Lower leg skin (tissue), 4 donors: ENCODE measurements at regions not wholly inside any gene's neighbourhood (a gene's known extent, or its start where the extent isn't known, plus 50 kb on each side); places are given as distances from the start of the nearest gene placed in this dataset.

Experiments used
- DNase-seq, 2 donors: peaks; one replicate each; pipeline ENCODE4 v3.0.0-alpha.2; 2019; ENCODE audit warnings: low spot score in 2 of 2
- H3K4me3 ChIP-seq: fragments of 200-600 bp; sonication (generic); 2 replicates; pipeline ENCODE4 v1.5.1; 2017; ENCODE audit warnings: mild to moderate bottlenecking, low read depth; ENCODE audit not compliant: poor library complexity, severe bottlenecking
- CTCF ChIP-seq, 3 donors: fragments of 450-650 bp; IDR thresholded peaks; one replicate each; pipeline ENCODE4 v1.5.1; 2016; ENCODE audit warnings: antibody characterized with exemption in 3 of 3, mild to moderate bottlenecking in 3 of 3, moderate library complexity in 2 of 3
- POLR2A ChIP-seq, 2 donors: fragments of 450-650 bp; IDR thresholded peaks; one replicate each; pipeline ENCODE4 v1.6.1; 2016 to 2017; ENCODE audit warnings: antibody characterized with exemption in 2 of 2, mild to moderate bottlenecking in 1 of 2, moderate library complexity in 1 of 2
- WGBS, 2 donors: methylation state at CpG; one replicate each; pipeline ENCODE4 v1.1.5; 2018; 5-methylcytosine and 5-hydroxymethylcytosine counted together
- intact Hi-C: fragments of 100-400 bp; cut with DNase I; formaldehyde crosslinking; loops from one replicate; pipeline ENCODE4 v1.15.0; 2023; ENCODE audit warnings: low total_unique reads

GRCh38 chr15:81516461-81516860 is 142.4 kb upstream of the TMC3 start:
- TF ChIP-seq POLR2A (IDR thresholded peaks at IDR 0.05) (no peak), CTCF (IDR thresholded peaks at IDR 0.05) (no peak)
- intact Hi-C loops = no loop called here
- H3K4me3 ChIP-seq = no peak overlapping the region
- 52% methylated on average over 3 of the region's 3 CpGs for WGBS, 2 donors
- DNase-seq = peak in 1 of 2 donors; percentile 19

- TF ChIP-seq POLR2A (IDR thresholded peaks at IDR 0.05) (no peak), CTCF (IDR thresholded peaks at IDR 0.05) (no peak)
- no peak overlapping the region for H3K4me3 ChIP-seq
- no peak for DNase-seq
- intact Hi-C loops = no loop called here
These were observed 142.0 kb upstream of the TMC3 start for GRCh38 chr15:81516012-81516411.

GRCh38 chr15:81514725-81515124 is 140.7 kb upstream of the TMC3 start:
- intact Hi-C loops = no loop called here
- DNase-seq = no peak
- TF ChIP-seq CTCF (IDR thresholded peaks at IDR 0.05) = no peak
- no peak for TF ChIP-seq POLR2A (IDR thresholded peaks at IDR 0.05)
- WGBS, 2 donors = 78 to 92% methylated on average over 1 of the region's 1 CpG
- no peak overlapping the region for H3K4me3 ChIP-seq

GRCh38 chr15:81511138-81511537 is 137.1 kb upstream of the TMC3 start:
- intact Hi-C loops = no loop called here
- 25 to 26% methylated on average over 3 of the region's 3 CpGs for WGBS, 2 donors
- no peak overlapping the region for H3K4me3 ChIP-seq
- TF ChIP-seq CTCF (IDR thresholded peaks at IDR 0.05) (no peak), POLR2A (IDR thresholded peaks at IDR 0.05) (no peak)
- no peak for DNase-seq

- H3K4me3 ChIP-seq = no peak overlapping the region
- intact Hi-C loops = no loop called here
- DNase-seq = no peak
- 79 to 89% methylated on average over 3 of the region's 3 CpGs for WGBS, 2 donors
- no peak for TF ChIP-seq CTCF (IDR thresholded peaks at IDR 0.05)
- TF ChIP-seq POLR2A (IDR thresholded peaks at IDR 0.05) = no peak
These were observed 133.8 kb upstream of the TMC3 start for GRCh38 chr15:81507831-81508230.

GRCh38 chr15:81506936-81507335 is 132.9 kb upstream of the TMC3 start:
- intact Hi-C loops = no loop called here
- DNase-seq = no peak
- 89% methylated on average over 1 of the region's 1 CpG for WGBS, 2 donors
- no peak overlapping the region for H3K4me3 ChIP-seq
- TF ChIP-seq POLR2A (IDR thresholded peaks at IDR 0.05) (no peak), CTCF (IDR thresholded peaks at IDR 0.05) (no peak)
